ENCODE measurements at regions not wholly inside any gene's neighbourhood (a gene's known extent, or its start where the extent isn't known, plus 50 kb on each side); places are given as distances from the start of the nearest gene placed in this dataset.

DNA sequence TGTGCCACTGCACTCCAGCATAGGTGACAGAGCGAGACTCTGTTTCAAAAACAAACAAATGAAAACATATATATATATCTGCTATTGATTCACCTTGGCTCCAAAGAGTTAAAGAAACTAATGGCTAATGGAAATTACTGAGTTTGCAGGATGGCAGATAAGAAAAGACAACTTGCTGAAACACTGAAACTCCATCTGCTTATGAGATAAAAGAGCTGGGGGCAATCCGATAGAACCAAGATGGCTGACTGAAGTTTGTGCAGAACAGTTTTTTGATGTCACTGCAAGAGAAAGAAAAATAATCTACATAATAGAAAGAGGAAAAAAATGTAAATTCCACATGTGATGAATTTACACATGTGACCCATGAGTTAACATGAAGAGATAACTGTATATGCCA, 88.2 kb downstream of the LRATD1 start (continued):
- TF ChIP-seq ZNF70 (CRISPR knock-in tag; IDR thresholded peaks at IDR 0.05) (no peak), ZFP30 (CRISPR knock-in tag; IDR thresholded peaks at IDR 0.05) (no peak)

DNA sequence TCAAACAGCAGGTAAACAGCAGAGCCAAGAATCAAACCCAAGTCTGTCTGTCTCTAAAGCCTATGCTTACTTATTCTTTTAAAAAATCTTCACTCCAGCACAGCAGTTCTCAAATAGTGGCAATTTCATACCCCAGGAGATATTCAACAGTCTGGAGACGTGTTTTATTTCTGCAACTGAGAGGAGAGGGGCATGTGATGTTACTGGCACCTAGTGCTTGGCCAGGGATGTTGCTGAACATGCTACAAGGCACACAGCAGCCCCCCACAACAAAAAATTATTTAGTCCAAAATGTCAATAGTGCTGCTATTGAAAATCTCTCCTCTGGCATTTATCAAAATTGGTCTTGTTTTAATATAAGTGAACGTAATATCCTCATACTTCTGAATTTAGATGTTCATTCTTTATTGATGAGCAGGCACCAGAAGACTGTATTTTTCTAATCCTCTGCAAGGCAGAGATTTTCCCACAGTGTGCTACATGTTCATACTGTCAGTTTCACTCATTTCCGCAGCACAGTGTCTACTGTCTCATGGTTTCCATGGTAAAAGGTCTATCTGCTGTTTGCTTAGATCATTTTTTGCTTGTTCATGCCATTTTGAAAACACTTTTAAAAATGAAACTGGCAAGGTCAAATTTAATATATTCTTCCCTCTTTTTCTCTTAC, 90.5 kb downstream of the LRATD1 start:
- no peak for ATAC-seq
- TF ChIP-seq GLIS3 (CRISPR knock-in tag; IDR thresholded peaks at IDR 0.05) = no peak

DNA sequence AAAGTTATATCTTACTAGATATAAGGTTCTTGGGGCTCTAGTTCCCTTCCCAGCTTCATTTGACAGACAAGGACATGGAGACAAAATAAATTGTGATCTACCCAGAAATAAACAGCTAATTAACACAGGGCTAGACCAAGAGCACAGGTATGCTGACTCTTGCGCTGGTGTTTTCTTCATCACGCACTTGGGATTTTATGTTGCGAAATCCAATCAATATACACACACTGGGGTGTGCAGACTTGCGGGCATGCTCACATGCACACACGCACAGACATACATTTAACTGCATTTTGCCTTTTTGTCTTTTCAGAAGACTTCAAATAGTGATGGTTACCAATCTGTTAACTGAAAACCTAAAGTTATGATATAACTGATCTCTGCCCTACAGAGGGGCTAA, 91.2 kb downstream of the LRATD1 start:
- ATAC-seq = no peak
- TF ChIP-seq ZNF70 (CRISPR knock-in tag; IDR thresholded peaks at IDR 0.05) (no peak), ESRRG (CRISPR knock-in tag; IDR thresholded peaks at IDR 0.05) (no peak), OSR1 (CRISPR knock-in tag; IDR thresholded peaks at IDR 0.05) (no peak), TOX (CRISPR knock-in tag; IDR thresholded peaks at IDR 0.05; ENCODE audit: borderline replicate concordance) (no peak), ZC3H10 (CRISPR knock-in tag; IDR thresholded peaks at IDR 0.05) (no peak), ISL1 (CRISPR knock-in tag; IDR thresholded peaks at IDR 0.05) (no peak), BACH2 (CRISPR knock-in tag; IDR thresholded peaks at IDR 0.05; ENCODE audit: borderline replicate concordance) (no peak), RARB (CRISPR knock-in tag; IDR thresholded peaks at IDR 0.05) (no peak), ZFP3 (CRISPR knock-in tag; IDR thresholded peaks at IDR 0.05) (no peak), ZNF565 (CRISPR knock-in tag; conservative IDR thresholded peaks at IDR 0.05; ENCODE audit: low read depth) (no peak), TCF4 (CRISPR knock-in tag; IDR thresholded peaks at IDR 0.05; ENCODE audit: borderline replicate concordance) (no peak), SNAI2 (CRISPR knock-in tag; IDR thresholded peaks at IDR 0.05) (no peak), PPARA (CRISPR knock-in tag; IDR thresholded peaks at IDR 0.05; ENCODE audit: borderline replicate concordance) (no peak), ZFP30 (CRISPR knock-in tag; IDR thresholded peaks at IDR 0.05) (no peak), ARNTL (CRISPR knock-in tag; IDR thresholded peaks at IDR 0.05; ENCODE audit: borderline replicate concordance, low read depth) (no peak)
- TF ChIP-seq, protein P1, sequence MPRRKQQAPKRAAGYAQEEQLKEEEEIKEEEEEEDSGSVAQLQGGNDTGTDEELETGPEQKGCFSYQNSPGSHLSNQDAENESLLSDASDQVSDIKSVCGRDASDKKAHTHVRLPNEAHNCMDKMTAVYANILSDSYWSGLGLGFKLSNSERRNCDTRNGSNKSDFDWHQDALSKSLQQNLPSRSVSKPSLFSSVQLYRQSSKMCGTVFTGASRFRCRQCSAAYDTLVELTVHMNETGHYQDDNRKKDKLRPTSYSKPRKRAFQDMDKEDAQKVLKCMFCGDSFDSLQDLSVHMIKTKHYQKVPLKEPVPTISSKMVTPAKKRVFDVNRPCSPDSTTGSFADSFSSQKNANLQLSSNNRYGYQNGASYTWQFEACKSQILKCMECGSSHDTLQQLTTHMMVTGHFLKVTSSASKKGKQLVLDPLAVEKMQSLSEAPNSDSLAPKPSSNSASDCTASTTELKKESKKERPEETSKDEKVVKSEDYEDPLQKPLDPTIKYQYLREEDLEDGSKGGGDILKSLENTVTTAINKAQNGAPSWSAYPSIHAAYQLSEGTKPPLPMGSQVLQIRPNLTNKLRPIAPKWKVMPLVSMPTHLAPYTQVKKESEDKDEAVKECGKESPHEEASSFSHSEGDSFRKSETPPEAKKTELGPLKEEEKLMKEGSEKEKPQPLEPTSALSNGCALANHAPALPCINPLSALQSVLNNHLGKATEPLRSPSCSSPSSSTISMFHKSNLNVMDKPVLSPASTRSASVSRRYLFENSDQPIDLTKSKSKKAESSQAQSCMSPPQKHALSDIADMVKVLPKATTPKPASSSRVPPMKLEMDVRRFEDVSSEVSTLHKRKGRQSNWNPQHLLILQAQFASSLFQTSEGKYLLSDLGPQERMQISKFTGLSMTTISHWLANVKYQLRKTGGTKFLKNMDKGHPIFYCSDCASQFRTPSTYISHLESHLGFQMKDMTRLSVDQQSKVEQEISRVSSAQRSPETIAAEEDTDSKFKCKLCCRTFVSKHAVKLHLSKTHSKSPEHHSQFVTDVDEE (CRISPR knock-in tag; IDR thresholded peaks at IDR 0.05) = no peak
- TF ChIP-seq, protein P2, sequence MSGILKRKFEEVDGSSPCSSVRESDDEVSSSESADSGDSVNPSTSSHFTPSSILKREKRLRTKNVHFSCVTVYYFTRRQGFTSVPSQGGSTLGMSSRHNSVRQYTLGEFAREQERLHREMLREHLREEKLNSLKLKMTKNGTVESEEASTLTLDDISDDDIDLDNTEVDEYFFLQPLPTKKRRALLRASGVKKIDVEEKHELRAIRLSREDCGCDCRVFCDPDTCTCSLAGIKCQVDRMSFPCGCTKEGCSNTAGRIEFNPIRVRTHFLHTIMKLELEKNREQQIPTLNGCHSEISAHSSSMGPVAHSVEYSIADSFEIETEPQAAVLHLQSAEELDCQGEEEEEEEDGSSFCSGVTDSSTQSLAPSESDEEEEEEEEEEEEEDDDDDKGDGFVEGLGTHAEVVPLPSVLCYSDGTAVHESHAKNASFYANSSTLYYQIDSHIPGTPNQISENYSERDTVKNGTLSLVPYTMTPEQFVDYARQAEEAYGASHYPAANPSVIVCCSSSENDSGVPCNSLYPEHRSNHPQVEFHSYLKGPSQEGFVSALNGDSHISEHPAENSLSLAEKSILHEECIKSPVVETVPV (CRISPR knock-in tag; IDR thresholded peaks at IDR 0.05) = no peak
- TF ChIP-seq, protein P3, sequence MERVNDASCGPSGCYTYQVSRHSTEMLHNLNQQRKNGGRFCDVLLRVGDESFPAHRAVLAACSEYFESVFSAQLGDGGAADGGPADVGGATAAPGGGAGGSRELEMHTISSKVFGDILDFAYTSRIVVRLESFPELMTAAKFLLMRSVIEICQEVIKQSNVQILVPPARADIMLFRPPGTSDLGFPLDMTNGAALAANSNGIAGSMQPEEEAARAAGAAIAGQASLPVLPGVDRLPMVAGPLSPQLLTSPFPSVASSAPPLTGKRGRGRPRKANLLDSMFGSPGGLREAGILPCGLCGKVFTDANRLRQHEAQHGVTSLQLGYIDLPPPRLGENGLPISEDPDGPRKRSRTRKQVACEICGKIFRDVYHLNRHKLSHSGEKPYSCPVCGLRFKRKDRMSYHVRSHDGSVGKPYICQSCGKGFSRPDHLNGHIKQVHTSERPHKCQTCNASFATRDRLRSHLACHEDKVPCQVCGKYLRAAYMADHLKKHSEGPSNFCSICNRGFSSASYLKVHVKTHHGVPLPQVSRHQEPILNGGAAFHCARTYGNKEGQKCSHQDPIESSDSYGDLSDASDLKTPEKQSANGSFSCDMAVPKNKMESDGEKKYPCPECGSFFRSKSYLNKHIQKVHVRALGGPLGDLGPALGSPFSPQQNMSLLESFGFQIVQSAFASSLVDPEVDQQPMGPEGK (CRISPR knock-in tag; IDR thresholded peaks at IDR 0.05; ENCODE audit: borderline replicate concordance) = no peak
- TF ChIP-seq, protein P4, sequence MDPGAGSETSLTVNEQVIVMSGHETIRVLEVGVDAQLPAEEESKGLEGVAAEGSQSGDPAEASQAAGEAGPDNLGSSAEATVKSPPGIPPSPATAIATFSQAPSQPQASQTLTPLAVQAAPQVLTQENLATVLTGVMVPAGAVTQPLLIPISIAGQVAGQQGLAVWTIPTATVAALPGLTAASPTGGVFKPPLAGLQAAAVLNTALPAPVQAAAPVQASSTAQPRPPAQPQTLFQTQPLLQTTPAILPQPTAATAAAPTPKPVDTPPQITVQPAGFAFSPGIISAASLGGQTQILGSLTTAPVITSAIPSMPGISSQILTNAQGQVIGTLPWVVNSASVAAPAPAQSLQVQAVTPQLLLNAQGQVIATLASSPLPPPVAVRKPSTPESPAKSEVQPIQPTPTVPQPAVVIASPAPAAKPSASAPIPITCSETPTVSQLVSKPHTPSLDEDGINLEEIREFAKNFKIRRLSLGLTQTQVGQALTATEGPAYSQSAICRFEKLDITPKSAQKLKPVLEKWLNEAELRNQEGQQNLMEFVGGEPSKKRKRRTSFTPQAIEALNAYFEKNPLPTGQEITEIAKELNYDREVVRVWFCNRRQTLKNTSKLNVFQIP (CRISPR knock-in tag; IDR thresholded peaks at IDR 0.05; ENCODE audit: borderline replicate concordance, low read depth) = no peak

DNA sequence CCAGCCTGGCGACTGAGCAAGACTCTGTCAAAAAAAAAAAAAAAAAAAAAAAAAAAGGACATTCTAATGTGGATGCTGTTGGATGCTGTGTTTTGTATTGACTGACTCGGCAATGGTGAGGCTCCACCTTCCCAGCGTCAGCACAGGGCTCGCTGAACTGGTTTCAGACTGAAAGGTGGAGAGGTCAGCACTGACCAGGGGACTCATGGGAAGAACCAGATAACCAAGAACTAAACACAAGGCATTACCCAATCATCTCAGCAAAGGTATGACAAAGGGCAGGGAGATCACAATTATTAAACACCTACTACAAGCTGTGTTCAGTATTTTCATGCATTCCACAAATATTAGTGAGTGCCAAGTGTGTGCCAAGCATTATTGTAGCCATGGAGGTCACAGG, 103.2 kb downstream of the LRATD1 start:
- no peak for ATAC-seq
- no peak for TF ChIP-seq ZFP30 (CRISPR knock-in tag; IDR thresholded peaks at IDR 0.05)
- TF ChIP-seq TCF4 (CRISPR knock-in tag; IDR thresholded peaks at IDR 0.05; ENCODE audit: borderline replicate concordance) = no peak
- no peak for TF ChIP-seq ZNF8 (CRISPR knock-in tag; IDR thresholded peaks at IDR 0.05)
- no peak for TF ChIP-seq SNAI2 (CRISPR knock-in tag; IDR thresholded peaks at IDR 0.05)
- no peak for TF ChIP-seq ZNF70 (CRISPR knock-in tag; IDR thresholded peaks at IDR 0.05)
- TF ChIP-seq, protein P5, sequence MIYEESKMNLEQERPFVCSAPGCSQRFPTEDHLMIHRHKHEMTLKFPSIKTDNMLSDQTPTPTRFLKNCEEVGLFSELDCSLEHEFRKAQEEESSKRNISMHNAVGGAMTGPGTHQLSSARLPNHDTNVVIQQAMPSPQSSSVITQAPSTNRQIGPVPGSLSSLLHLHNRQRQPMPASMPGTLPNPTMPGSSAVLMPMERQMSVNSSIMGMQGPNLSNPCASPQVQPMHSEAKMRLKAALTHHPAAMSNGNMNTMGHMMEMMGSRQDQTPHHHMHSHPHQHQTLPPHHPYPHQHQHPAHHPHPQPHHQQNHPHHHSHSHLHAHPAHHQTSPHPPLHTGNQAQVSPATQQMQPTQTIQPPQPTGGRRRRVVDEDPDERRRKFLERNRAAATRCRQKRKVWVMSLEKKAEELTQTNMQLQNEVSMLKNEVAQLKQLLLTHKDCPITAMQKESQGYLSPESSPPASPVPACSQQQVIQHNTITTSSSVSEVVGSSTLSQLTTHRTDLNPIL (CRISPR knock-in tag; IDR thresholded peaks at IDR 0.05; ENCODE audit: low read depth) = no peak
- no peak for TF ChIP-seq GLIS3 (CRISPR knock-in tag; IDR thresholded peaks at IDR 0.05)
- TF ChIP-seq, protein P4 (CRISPR knock-in tag; IDR thresholded peaks at IDR 0.05; ENCODE audit: borderline replicate concordance, low read depth) = no peak
- TF ChIP-seq, protein P1 (CRISPR knock-in tag; IDR thresholded peaks at IDR 0.05) = no peak
- TF ChIP-seq ZNF565 (CRISPR knock-in tag; conservative IDR thresholded peaks at IDR 0.05; ENCODE audit: low read depth) = no peak
